ENCODE measurements at regions not wholly inside any gene's neighbourhood (a gene's known extent, or its start where the extent isn't known, plus 50 kb on each side); places are given as distances from the start of the nearest gene placed in this dataset.

- H3K27ac Mint-ChIP-seq = no peak overlapping the region
- H3K4me3 Mint-ChIP-seq = no peak overlapping the region
- H3K4me1 Mint-ChIP-seq = peaks cover 10% of the 10 kb centered on the region
- no peaks in the 10 kb centered on the region for H3K36me3 Mint-ChIP-seq (ENCODE audit: low read depth)
- H3K27me3 Mint-ChIP-seq (ENCODE audit: low read depth) = no peaks in the 10 kb centered on the region
- TF ChIP-seq CTCF (IDR thresholded peaks at IDR 0.05; ENCODE audit: unreplicated experiment in 3 of 3) = no peak
- H3K9me3 Mint-ChIP-seq = no peaks in the 10 kb centered on the region
These were observed 68.3 kb upstream of the PHACTR2 start for GRCh38 chr6:143609501-143609900.

DNA sequence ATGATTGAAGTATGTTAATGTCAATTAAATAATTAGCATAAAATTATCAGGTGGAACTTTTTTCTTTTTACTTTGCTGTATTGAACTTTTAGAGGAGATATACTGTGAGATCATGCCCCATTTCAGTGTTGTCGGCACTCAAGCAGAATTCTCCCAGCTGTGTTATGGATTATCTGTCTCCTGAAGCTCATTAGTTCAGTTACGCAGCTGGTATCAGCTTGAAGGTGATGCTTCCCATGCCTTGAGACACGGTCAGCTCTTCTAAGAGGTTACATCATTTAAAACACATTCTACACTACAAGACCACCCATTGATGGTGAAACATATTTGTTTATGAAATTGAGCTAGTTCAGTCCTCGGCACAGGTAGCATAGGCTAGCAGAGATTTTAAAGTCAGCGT lies 68.9 kb upstream of the PHACTR2 start:
- no peaks in the 10 kb centered on the region for H3K36me3 Mint-ChIP-seq (ENCODE audit: low read depth)
- H3K4me3 Mint-ChIP-seq = no peak overlapping the region
- peaks cover 10% of the 10 kb centered on the region for H3K4me1 Mint-ChIP-seq
- no peaks in the 10 kb centered on the region for H3K9me3 Mint-ChIP-seq
- no peaks in the 10 kb centered on the region for H3K27me3 Mint-ChIP-seq (ENCODE audit: low read depth)
- H3K27ac Mint-ChIP-seq = no peak overlapping the region
- TF ChIP-seq CTCF (IDR thresholded peaks at IDR 0.05; ENCODE audit: unreplicated experiment in 3 of 3) = no peak

GRCh38 chr6:143607974-143608373 lies 69.8 kb upstream of the PHACTR2 start:
- peak overlapping the region in 2 of 3 experiments; percentile 36 to 40 for H3K27ac Mint-ChIP-seq
- no peak for TF ChIP-seq CTCF (IDR thresholded peaks at IDR 0.05; ENCODE audit: unreplicated experiment in 3 of 3)
- no peaks in the 10 kb centered on the region for H3K27me3 Mint-ChIP-seq (ENCODE audit: low read depth)
- H3K36me3 Mint-ChIP-seq (ENCODE audit: low read depth) = no peaks in the 10 kb centered on the region
- H3K4me1 Mint-ChIP-seq = peaks cover 17% of the 10 kb centered on the region
- no peaks in the 10 kb centered on the region for H3K9me3 Mint-ChIP-seq
- H3K4me3 Mint-ChIP-seq = no peak overlapping the region

GRCh38 chr6:143607168-143607567 lies 70.6 kb upstream of the PHACTR2 start:
- Mint-ChIP-seq H3K27ac (peak overlapping the region in 1 of 3 experiments; percentile 40), H3K36me3 (ENCODE audit: low read depth) (no peaks in the 10 kb centered on the region), H3K27me3 (ENCODE audit: low read depth) (no peaks in the 10 kb centered on the region), H3K4me1 (peaks cover 17% of the 10 kb centered on the region), H3K9me3 (no peaks in the 10 kb centered on the region), H3K4me3 (no peak overlapping the region)
- TF ChIP-seq CTCF (IDR thresholded peaks at IDR 0.05; ENCODE audit: unreplicated experiment in 3 of 3) = no peak

DNA sequence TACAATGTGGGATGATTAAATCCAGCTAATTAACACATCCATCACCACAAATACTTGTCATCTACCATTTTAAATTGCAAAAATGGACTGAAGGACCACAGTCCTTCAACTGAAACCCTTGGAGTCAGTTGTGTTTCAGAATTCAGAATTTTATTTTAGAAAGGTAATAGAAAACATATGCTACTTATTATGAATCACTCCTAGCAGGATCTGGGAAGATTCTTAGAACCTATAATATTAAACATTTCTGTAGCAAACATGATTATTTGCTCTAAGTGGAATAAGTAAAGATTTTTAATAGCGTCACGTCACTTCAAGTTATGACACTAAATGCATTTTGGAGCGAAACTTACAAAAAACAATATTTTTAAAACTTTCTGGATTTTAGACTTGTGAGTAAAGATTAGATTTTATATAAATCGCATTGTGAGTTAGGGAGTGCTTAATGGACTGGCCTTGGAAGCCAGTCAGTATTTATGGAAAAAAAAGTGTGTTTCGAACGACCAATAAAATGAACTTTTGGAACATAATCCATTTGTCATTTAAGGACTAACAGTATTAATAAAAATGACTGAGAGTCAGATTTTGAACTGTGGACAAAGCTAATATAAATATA lies 71.8 kb upstream of the PHACTR2 start:
- Mint-ChIP-seq H3K9me3 (no peaks in the 10 kb centered on the region), H3K27me3 (ENCODE audit: low read depth) (no peaks in the 10 kb centered on the region), H3K36me3 (ENCODE audit: low read depth) (no peaks in the 10 kb centered on the region), H3K4me3 (no peak overlapping the region), H3K4me1 (peaks cover 17% of the 10 kb centered on the region), H3K27ac (no peak overlapping the region)
- TF ChIP-seq CTCF (IDR thresholded peaks at IDR 0.05; ENCODE audit: unreplicated experiment in 3 of 3) = no peak

DNA sequence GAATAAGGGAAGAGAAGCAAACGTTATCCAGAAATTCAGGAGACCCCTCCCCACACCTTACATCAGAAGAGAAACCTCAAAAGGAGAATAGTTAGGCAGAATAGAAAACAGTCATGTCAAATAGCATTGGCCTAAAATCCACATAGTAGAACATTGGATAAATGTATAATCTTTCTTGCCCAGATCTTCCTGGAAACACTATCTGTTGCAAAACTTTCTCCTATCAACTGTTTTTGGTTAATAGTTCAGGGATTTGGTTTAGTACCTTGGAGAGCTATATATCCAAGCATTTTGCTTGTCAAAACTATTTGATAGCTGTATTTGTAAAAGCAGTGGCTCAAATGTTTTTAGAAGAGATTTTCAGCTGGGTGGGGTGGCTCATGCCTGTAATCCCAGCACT lies 74.3 kb upstream of the PHACTR2 start:
- peak overlapping the region in 2 of 3 experiments; percentile 11 to 49 for H3K27ac Mint-ChIP-seq
- no peaks in the 10 kb centered on the region for H3K36me3 Mint-ChIP-seq (ENCODE audit: low read depth)
- H3K9me3 Mint-ChIP-seq = no peaks in the 10 kb centered on the region
- no peak overlapping the region for H3K4me3 Mint-ChIP-seq
- no peaks in the 10 kb centered on the region for H3K27me3 Mint-ChIP-seq (ENCODE audit: low read depth)
- TF ChIP-seq CTCF (IDR thresholded peaks at IDR 0.05; ENCODE audit: unreplicated experiment in 3 of 3) = no peak
- H3K4me1 Mint-ChIP-seq = peaks cover 17% of the 10 kb centered on the region
